HG03097 (cell line): ENCODE measurements at regions not wholly inside any gene's neighbourhood (a gene's known extent, or its start where the extent isn't known, plus 50 kb on each side); places are given as distances from the start of the nearest gene placed in this dataset.

ENCODE experiments used
- ATAC-seq: cut with Tn5 transposase; IDR thresholded peaks from one replicate; pipeline ENCODE4 v1.9.1; 2021; ENCODE audit not compliant: unreplicated experiment, low FRiP score

DNA sequence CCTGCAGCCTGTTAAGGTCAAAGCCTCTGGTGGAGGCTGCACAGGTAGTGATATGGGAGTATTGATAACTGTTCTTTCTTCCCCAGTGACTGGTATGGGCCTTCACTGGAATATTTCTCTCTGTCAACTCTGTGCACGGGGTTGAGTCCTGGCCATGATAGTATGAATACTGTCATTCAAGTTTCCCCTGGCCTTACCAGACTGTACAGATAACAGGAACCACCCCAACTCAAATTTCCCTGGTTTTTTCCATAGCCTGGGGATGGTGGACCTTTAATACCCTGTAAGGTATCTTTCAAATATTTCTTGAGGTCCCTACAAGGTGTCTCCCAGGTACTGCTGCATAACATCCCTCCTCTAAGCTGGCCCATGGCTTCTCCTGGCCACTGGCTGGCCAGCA lies 51.4 kb upstream of the TNFAIP3 start:
- no peak for ATAC-seq

- ATAC-seq, result no peak
Observed at GRCh38 chr6:137816133-137816579, 50.9 kb upstream of the TNFAIP3 start.

GRCh38 chr6:137816688-137817618 lies 50.1 kb upstream of the TNFAIP3 start:
- ATAC-seq, result no peak
